ENCODE measurements at regions not wholly inside any gene's neighbourhood (a gene's known extent, or its start where the extent isn't known, plus 50 kb on each side); places are given as distances from the start of the nearest gene placed in this dataset.

DNA sequence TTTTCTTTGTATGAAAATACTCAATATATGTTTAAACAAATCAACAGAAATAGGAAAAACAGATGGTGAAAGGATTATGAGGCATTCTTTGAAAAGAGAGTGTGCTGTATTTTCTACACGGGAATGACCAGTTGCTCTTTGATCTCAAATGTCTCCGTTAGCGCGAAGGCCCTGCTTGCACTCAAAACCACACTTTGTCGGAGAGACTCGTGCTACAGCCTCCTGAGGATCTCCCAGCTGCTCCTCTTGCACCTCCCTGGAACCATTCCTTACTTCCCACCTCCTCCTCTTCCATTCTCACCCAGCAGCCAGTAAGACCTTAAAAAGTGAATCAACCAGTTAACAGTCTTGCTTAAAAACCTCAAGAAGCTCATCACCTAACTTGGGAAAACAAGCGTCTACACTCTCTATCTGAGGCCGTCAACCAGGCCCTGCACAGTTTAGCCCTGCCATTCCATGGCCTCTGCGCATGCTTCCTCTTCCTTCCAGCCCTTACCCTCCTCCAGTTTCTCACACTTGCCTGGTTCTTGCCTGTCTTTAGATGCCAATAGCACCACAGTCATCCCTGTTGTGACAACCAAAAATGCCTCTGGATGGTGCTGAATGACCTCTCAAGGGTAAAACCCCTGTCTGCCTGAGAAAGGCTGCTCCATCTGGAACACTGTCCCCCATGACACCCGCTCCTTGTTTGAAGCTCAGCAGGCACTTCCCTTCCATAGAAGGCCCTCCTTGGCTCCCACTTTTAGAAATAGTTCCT, 594.7 kb upstream of the WWC1 start:
- H3K4me1 Mint-ChIP-seq (ENCODE audit: low read depth in 2 of 2): no peaks in the 10 kb centered on the region
- DNase-seq (no peak), ATAC-seq (replicated peaks) (no peak)
- H3K36me3 Mint-ChIP-seq (ENCODE audit: insufficient read depth): no peaks in the 10 kb centered on the region
- no peak overlapping the region for H3K4me3 Mint-ChIP-seq
- peaks cover 8 to 10% of the 10 kb centered on the region in 2 donors for H3K9me3 Mint-ChIP-seq
- no peak overlapping the region for H3K27ac Mint-ChIP-seq
- H3K27me3 Mint-ChIP-seq: no peaks in the 10 kb centered on the region

DNA sequence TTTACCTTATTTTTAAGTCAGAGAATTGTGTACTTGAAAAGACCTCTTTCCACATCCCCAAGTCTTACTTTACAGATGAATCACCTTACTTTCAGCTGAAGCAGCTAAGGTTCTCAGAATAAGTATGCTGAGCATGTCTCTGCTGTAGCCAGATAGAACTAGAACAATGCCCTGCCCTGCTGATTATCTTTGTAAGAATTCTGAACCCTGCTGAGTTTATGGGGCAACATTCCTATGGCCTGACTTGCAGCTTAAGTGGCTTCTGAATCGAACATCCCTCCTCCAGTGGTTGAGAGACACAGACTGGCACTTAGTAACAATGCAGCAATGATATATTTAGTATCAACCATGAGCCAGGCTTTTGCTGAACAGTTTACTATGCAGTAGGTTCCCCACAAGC, 592.0 kb upstream of the WWC1 start:
- H3K9me3 Mint-ChIP-seq: peaks cover 10 to 17% of the 10 kb centered on the region in 2 donors
- H3K27ac Mint-ChIP-seq: no peak overlapping the region
- H3K4me3 Mint-ChIP-seq: no peak overlapping the region
- no peaks in the 10 kb centered on the region for H3K36me3 Mint-ChIP-seq (ENCODE audit: insufficient read depth)
- H3K4me1 Mint-ChIP-seq (ENCODE audit: low read depth in 2 of 2): no peaks in the 10 kb centered on the region
- no peak for DNase-seq
- H3K27me3 Mint-ChIP-seq: no peaks in the 10 kb centered on the region
- ATAC-seq (replicated peaks): no peak

DNA sequence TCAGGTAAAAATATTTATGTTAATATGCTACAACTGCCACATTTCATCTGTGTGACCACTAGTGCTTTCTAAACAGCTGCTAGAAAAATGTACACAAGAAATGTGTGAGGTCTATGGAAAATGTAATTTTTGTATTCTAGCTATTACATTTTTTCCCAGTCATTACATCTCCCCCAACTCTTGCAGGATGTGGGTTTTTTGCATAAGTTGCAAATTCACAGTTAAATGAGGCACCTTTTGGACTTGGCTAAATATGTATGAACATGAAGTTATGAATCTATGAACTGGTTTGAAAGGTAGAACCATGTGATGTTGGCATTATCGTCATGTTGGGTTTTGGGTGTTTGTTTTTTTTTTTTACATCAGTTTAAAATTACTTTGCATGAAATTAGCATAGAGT, 590.4 kb upstream of the WWC1 start:
- no peak overlapping the region for H3K27ac Mint-ChIP-seq
- H3K36me3 Mint-ChIP-seq (ENCODE audit: insufficient read depth): no peaks in the 10 kb centered on the region
- peaks cover 10 to 17% of the 10 kb centered on the region in 2 donors for H3K9me3 Mint-ChIP-seq
- H3K4me3 Mint-ChIP-seq: no peak overlapping the region
- no peaks in the 10 kb centered on the region for H3K27me3 Mint-ChIP-seq
- no peaks in the 10 kb centered on the region for H3K4me1 Mint-ChIP-seq (ENCODE audit: low read depth in 2 of 2)
- ATAC-seq (replicated peaks) (no peak), DNase-seq (no peak)

DNA sequence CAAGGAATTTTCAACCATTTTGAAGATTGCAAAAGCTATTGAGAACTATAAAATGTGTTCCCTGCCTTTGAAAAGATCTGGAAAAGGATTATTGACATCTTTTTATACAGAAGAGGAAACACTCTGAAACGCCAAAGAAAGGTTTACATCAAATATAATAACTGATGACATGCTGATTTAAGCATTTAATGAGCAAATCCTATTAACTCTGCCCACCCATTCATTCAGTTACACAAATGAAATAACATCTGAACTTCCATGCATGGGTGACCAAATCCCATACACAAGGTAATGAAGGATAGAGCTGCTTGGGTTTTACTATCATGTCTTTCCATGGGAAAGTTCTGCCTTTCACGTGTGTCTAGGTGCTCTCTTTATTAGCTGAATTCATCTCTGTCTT, 589.4 kb upstream of the WWC1 start:
- ATAC-seq (replicated peaks) (no peak), DNase-seq (no peak)
- Mint-ChIP-seq H3K4me1 (ENCODE audit: low read depth in 2 of 2) (no peaks in the 10 kb centered on the region), H3K27ac (no peak overlapping the region), H3K36me3 (ENCODE audit: insufficient read depth) (no peaks in the 10 kb centered on the region), H3K9me3 (peaks cover 5 to 10% of the 10 kb centered on the region in 2 donors), H3K4me3 (no peak overlapping the region), H3K27me3 (no peaks in the 10 kb centered on the region)

DNA sequence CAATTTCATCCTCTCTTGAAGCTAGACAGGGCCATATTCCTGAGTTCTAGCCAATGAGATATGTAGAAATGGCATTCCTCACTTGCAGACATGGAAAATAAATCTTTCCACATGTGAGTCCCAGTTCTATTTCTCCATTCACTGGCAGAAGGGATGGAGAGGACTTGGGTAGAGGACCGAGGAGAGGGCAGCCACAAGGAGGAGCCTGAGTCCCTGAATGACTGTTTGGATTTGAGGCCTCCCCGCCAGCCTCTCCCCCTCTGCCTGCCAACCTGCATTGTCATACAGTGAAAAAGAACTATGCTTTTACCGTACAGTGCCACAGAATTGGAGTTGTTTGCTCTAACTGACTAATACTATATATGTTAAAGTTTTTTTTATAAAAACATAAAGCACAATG, 583.0 kb upstream of the WWC1 start:
- Mint-ChIP-seq H3K27ac (no peak overlapping the region), H3K36me3 (ENCODE audit: insufficient read depth) (no peaks in the 10 kb centered on the region), H3K4me1 (ENCODE audit: low read depth in 2 of 2) (no peaks in the 10 kb centered on the region), H3K9me3 (peaks cover 0 to 4% of the 10 kb centered on the region in 2 donors), H3K27me3 (no peaks in the 10 kb centered on the region), H3K4me3 (no peak overlapping the region)
- ATAC-seq (replicated peaks) (no peak), DNase-seq (no peak)

DNA sequence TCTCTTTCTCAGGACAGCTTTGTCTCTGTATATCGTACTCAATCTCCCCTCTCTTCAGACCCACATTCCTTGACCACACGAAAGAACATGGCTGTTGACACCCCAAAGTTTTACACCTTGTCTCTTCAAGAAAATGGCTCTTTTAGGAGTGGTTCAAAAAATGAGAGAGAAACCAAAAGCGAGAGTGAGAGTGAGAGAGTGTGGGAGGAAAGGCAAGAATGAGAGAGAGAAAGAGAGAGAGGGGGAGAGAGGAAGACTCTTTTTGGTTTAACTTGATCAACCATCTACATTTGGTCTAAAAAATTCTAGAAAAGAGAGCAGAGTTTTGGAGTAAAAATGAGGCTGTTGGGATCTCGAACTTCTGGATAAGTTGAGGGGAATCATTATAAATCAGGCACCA, 581.8 kb upstream of the WWC1 start:
- H3K27me3 Mint-ChIP-seq: no peaks in the 10 kb centered on the region
- no peak overlapping the region for H3K4me3 Mint-ChIP-seq
- no peak for ATAC-seq (replicated peaks)

DNA sequence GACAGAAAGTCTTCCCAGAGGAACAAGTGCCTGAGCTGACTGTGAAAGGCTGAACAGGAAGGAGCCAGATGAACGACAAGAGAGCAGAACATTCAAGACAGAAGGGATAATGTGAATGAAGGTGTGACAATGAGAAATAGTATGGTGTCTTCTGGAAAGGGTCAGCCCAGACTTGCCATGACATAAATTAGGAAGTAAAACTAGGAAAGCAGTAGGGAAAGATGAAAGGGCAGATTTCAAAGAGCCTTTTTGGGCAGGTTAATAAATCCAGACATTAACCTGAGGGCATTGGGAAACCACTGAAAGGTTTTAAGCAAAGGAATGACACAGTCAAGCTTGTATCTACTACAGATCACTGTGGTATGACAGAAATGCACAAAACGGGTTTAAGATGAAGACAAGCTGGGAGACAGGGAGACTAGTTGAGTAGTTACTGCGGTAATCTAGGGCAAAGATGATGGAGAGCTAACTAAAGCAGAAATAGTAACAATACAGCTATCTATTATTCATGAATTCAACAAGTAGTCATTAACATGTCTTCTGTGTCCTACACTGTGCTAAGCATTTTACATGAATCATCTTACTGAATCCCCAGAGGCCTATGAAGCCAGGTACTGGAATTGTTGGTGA, 580.9 kb upstream of the WWC1 start:
- no peak for ATAC-seq (replicated peaks)
- DNase-seq: no peak
- no peaks in the 10 kb centered on the region for H3K27me3 Mint-ChIP-seq
- H3K4me3 Mint-ChIP-seq: no peak overlapping the region
- H3K9me3 Mint-ChIP-seq: peaks cover 0 to 5% of the 10 kb centered on the region in 2 donors
- no peaks in the 10 kb centered on the region for H3K4me1 Mint-ChIP-seq (ENCODE audit: low read depth in 2 of 2)
- H3K36me3 Mint-ChIP-seq (ENCODE audit: insufficient read depth): no peaks in the 10 kb centered on the region
- no peak overlapping the region for H3K27ac Mint-ChIP-seq

More for the DNA sequence above, 581.8 kb upstream of the WWC1 start:
- H3K36me3 Mint-ChIP-seq (ENCODE audit: insufficient read depth): no peaks in the 10 kb centered on the region
- H3K27ac Mint-ChIP-seq: no peak overlapping the region
- H3K9me3 Mint-ChIP-seq: peaks cover 0 to 5% of the 10 kb centered on the region in 2 donors
- no peaks in the 10 kb centered on the region for H3K4me1 Mint-ChIP-seq (ENCODE audit: low read depth in 2 of 2)
- DNase-seq: no peak

DNA sequence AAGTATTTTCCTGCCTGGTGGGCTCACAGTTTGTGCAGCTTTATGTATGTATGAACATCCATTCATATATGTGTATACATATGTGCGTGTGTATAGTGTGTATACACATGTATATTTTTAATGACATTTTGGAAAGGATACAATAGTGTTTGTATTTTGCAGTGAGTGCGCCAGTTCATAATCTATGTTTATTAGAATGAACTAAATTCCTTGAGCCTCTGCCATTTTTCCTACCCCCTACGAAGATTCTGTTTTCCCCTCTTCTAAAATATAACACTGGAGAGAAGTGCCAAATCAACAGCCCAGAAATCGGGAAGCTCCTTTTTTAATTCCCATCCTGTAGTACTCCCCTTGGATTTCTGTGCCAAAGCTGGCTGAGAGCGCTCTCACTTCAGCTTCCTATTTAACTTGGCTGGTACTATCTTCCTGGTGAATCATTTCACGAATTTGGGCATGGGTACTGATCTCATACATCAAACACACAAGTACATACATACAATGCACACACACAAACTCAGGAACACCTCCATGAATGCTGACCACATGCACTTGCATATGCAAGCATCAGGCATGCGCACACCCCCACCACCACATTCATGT, 578.4 kb upstream of the WWC1 start:
- Mint-ChIP-seq H3K4me3 (no peak overlapping the region), H3K27ac (no peak overlapping the region), H3K9me3 (peaks cover 0 to 5% of the 10 kb centered on the region in 2 donors), H3K27me3 (no peaks in the 10 kb centered on the region), H3K4me1 (ENCODE audit: low read depth in 2 of 2) (no peaks in the 10 kb centered on the region), H3K36me3 (ENCODE audit: insufficient read depth) (no peaks in the 10 kb centered on the region)
- no peak for ATAC-seq (replicated peaks)
- no peak for DNase-seq

DNA sequence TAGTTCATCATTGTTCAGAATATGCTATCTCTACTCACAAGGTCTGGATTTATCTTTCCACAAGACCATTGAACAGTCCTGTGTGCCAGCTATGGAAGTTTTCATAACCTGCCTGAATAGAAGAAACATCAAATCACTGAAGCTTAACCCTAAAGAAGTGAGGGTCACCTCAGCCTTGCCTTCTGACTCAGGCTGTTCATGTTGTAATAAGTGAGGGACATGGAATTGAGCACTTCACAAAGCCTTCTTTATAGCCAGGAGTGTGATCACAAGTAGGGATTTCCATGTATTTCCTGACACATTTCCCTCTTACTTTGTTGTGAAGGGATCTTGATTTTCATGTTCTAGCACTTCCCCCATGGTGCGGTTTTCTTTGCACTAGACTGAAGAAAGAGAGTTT, 577.5 kb upstream of the WWC1 start:
- ATAC-seq (replicated peaks): no peak
- H3K27ac Mint-ChIP-seq: no peak overlapping the region
- no peak for DNase-seq
- H3K36me3 Mint-ChIP-seq (ENCODE audit: insufficient read depth): no peaks in the 10 kb centered on the region
- H3K27me3 Mint-ChIP-seq: no peaks in the 10 kb centered on the region
- peaks cover 0 to 5% of the 10 kb centered on the region in 2 donors for H3K9me3 Mint-ChIP-seq
- H3K4me1 Mint-ChIP-seq (ENCODE audit: low read depth in 2 of 2): no peaks in the 10 kb centered on the region
- no peak overlapping the region for H3K4me3 Mint-ChIP-seq

DNA sequence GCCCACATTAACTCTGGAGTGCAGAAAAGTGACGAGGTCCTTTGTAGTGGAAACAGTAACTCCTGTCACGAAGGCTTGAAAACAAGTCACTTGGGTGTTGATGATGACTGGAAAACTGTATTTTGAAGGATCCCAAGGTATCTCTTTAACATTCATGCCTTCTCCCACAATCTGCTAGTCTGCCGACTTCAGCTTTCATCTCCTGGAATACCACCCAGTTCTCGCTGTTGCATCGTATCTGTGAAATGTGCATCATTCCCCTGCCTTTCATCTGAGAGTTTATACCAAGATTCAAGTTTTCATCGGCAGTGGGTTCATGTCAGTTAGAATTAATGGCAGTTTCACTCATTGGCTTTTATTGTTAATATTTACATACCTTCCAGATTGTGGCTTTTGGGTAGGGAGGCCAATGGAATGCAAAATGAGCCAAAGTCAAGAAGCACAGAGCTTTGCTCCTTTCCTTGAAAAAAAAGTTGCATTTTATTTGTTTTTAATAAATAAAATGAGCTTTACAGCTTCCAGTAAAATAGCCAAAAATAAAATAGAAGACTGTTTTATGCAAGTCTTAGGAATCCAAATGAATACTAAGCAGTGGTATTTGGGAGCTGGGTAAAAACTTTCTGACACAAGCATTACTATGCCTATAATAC, 575.2 kb upstream of the WWC1 start:
- ATAC-seq (replicated peaks): no peak

DNA sequence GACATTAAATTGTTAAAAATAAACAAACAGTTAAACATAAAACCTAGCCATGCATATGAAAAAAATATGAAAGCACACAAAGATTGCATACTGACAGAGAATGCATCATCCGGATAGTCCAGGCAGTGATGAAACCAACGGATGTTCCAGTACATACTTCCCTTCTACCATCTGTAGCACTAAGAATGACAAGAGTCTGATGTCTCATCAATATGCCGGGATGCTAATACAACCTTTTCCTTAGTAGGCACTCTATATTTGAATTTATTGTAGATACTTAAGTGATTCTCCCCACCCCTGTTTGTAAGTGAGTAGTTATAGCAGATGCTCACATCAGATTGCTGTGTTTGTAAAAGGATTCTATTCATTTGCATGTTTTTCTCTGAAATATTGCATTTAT, 571.2 kb upstream of the WWC1 start:
- no peak for DNase-seq
- peaks cover 0 to 5% of the 10 kb centered on the region in 2 donors for H3K27me3 Mint-ChIP-seq
- no peak for ATAC-seq (replicated peaks)
- no peak overlapping the region for H3K27ac Mint-ChIP-seq
- no peaks in the 10 kb centered on the region for H3K36me3 Mint-ChIP-seq (ENCODE audit: insufficient read depth)
- peaks cover 2 to 6% of the 10 kb centered on the region in 2 donors for H3K4me1 Mint-ChIP-seq (ENCODE audit: low read depth in 2 of 2)
- no peak overlapping the region for H3K4me3 Mint-ChIP-seq
- H3K9me3 Mint-ChIP-seq: no peaks in the 10 kb centered on the region

More for the DNA sequence above, 575.2 kb upstream of the WWC1 start:
- no peaks in the 10 kb centered on the region for H3K36me3 Mint-ChIP-seq (ENCODE audit: insufficient read depth)
- H3K4me1 Mint-ChIP-seq (ENCODE audit: low read depth in 2 of 2): no peaks in the 10 kb centered on the region
- DNase-seq: no peak
- peaks cover 0 to 5% of the 10 kb centered on the region in 2 donors for H3K27me3 Mint-ChIP-seq
- H3K27ac Mint-ChIP-seq: no peak overlapping the region
- peaks cover 0 to 5% of the 10 kb centered on the region in 2 donors for H3K9me3 Mint-ChIP-seq
- H3K4me3 Mint-ChIP-seq: no peak overlapping the region

DNA sequence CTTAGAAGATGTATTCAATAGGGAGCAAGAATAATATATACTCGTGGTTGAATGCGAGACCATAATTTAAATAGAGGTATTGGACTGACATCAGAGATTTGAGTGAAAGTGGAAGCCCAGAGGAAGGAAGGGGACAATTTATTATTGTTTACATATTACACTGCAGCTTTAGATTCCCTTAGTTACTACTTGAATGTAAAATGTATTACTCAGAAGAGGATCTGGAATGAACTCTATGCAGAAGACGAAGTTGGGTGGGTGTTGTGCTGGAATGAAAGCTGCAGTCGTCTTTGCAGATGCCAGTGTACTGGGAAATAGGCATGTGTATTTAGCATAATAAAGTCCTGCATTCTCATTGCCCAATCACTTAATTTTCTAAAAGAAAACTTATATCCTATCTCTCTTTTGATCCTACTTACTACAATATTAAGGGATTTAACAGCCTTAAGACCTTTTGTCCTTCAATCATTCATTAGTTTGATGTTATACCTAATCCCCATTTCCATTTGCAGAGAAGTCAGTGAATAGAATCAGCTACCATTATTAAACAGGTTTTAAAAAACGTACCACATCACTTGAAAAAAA, 570.7 kb upstream of the WWC1 start:
- Mint-ChIP-seq H3K27me3 (peaks cover 0 to 5% of the 10 kb centered on the region in 2 donors), H3K4me1 (ENCODE audit: low read depth in 2 of 2) (peaks cover 2 to 6% of the 10 kb centered on the region in 2 donors), H3K4me3 (no peak overlapping the region), H3K27ac (no peak overlapping the region), H3K9me3 (no peaks in the 10 kb centered on the region), H3K36me3 (ENCODE audit: insufficient read depth) (no peaks in the 10 kb centered on the region)
- DNase-seq (no peak), ATAC-seq (replicated peaks) (no peak)

DNA sequence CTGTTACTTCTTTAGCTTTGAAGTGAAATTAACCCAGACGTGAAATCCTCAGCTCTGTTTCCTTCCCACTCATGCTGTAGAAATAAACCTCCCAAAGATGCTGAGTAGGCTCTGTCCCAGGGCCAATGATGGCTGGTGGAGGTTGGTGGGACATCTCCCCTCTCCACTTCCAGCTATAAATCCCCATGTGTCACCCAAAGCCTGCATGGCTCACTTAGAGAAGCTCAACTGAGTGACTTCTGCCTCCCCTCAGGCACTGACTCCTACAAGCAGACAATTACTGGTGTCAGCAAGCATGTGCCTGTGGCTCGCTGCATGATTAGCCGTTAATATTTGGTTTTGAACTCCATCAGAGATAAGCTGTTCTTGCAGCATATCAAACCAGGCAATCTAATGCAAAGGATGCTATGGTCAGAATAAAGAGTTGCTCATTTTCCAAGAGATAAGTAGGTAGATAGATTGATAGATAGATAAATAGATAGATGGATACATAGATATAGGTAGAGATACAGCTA, 569.5 kb upstream of the WWC1 start:
- Mint-ChIP-seq H3K9me3 (no peaks in the 10 kb centered on the region), H3K4me1 (ENCODE audit: low read depth in 2 of 2) (peaks cover 2 to 6% of the 10 kb centered on the region in 2 donors), H3K27me3 (peaks cover 0 to 5% of the 10 kb centered on the region in 2 donors), H3K4me3 (no peak overlapping the region), H3K27ac (no peak overlapping the region), H3K36me3 (ENCODE audit: insufficient read depth) (no peaks in the 10 kb centered on the region)
- DNase-seq (no peak), ATAC-seq (replicated peaks) (no peak)

All from effector memory CD8-positive, alpha-beta T cell (primary cell).